WTC11 (cell line): ENCODE measurements at regions not wholly inside any gene's neighbourhood (a gene's known extent, or its start where the extent isn't known, plus 50 kb on each side); places are given as distances from the start of the nearest gene placed in this dataset.

ENCODE experiments used
- AFF4 ChIP-seq: sonication (generic); formaldehyde crosslinking; IDR thresholded peaks from 2 replicates; pipeline ENCODE4 v1.8.1; 2023; ENCODE audit warnings: mild to moderate bottlenecking, missing genetic modification reagents, borderline replicate concordance
- ATF1 ChIP-seq: sonication (generic); formaldehyde crosslinking; IDR thresholded peaks from 2 replicates; pipeline ENCODE4 v1.8.1; 2023; ENCODE audit warnings: mild to moderate bottlenecking, moderate library complexity, missing genetic modification reagents
- CREB1 ChIP-seq: sonication (generic); formaldehyde crosslinking; IDR thresholded peaks from 2 replicates; pipeline ENCODE4 v1.8.0; 2023; ENCODE audit warnings: mild to moderate bottlenecking, missing genetic modification reagents
- CREM ChIP-seq: sonication (generic); formaldehyde crosslinking; IDR thresholded peaks from 2 replicates; pipeline ENCODE4 v1.8.1; 2022; ENCODE audit warnings: mild to moderate bottlenecking, missing genetic modification reagents, moderate library complexity
- CTCF ChIP-seq: fragments of 200-600 bp; IDR thresholded peaks from 2 replicates; pipeline ENCODE4 v1.8.0; 2022; ENCODE audit warnings: antibody characterized with exemption
- ELF4 ChIP-seq: sonication (generic); formaldehyde crosslinking; IDR thresholded peaks from 2 replicates; pipeline ENCODE4 v1.8.1; 2022; ENCODE audit warnings: low read depth, mild to moderate bottlenecking, moderate library complexity, missing genetic modification reagents
- HMGXB4 ChIP-seq: sonication (generic); formaldehyde crosslinking; IDR thresholded peaks from 2 replicates; pipeline ENCODE4 v1.8.1; 2023; ENCODE audit warnings: mild to moderate bottlenecking, moderate library complexity, missing genetic modification reagents
- JUN ChIP-seq: sonication (generic); formaldehyde crosslinking; IDR thresholded peaks from 2 replicates; pipeline ENCODE4 v1.8.0; 2023; ENCODE audit warnings: mild to moderate bottlenecking, missing genetic modification reagents
- NR2C2 ChIP-seq: sonication (generic); formaldehyde crosslinking; IDR thresholded peaks from 2 replicates; pipeline ENCODE4 v1.8.0; 2022; ENCODE audit warnings: mild to moderate bottlenecking, missing genetic modification reagents
- RORB ChIP-seq: fragments of 250-450 bp; sonication (Bioruptor Pico); IDR thresholded peaks from 2 replicates; pipeline ENCODE4 v1.9.0; 2021; ENCODE audit warnings: mild to moderate bottlenecking
- TP53 ChIP-seq: sonication (generic); formaldehyde crosslinking; IDR thresholded peaks from 2 replicates; pipeline ENCODE4 v1.8.1; 2023; ENCODE audit warnings: mild to moderate bottlenecking, missing genetic modification reagents
- USF2 ChIP-seq: sonication (generic); formaldehyde crosslinking; IDR thresholded peaks from 2 replicates; pipeline ENCODE4 v1.8.1; 2023; ENCODE audit warnings: mild to moderate bottlenecking, missing genetic modification reagents, moderate library complexity
- ZNF281 ChIP-seq: sonication (generic); formaldehyde crosslinking; IDR thresholded peaks from 2 replicates; pipeline ENCODE4 v1.8.0; 2023; ENCODE audit warnings: mild to moderate bottlenecking, missing genetic modification reagents
- ZNF317 ChIP-seq: sonication (generic); formaldehyde crosslinking; IDR thresholded peaks from 2 replicates; pipeline ENCODE4 v1.8.1; 2023; ENCODE audit warnings: low read depth, mild to moderate bottlenecking, moderate library complexity, missing genetic modification reagents, borderline replicate concordance

GRCh38 chr9:126173401-126173800 is 153.2 kb upstream of the MVB12B start:
- TF ChIP-seq ZNF317 (no peak), NR2C2 (CRISPR knock-in tag) (no peak), RORB (no peak), TP53 (CRISPR knock-in tag) (no peak), CREM (CRISPR knock-in tag) (no peak), AFF4 (CRISPR knock-in tag) (no peak), JUN (CRISPR knock-in tag) (no peak), CTCF (no peak), HMGXB4 (no peak), ZNF281 (CRISPR knock-in tag) (no peak), CREB1 (no peak), USF2 (CRISPR knock-in tag) (no peak), ATF1 (CRISPR knock-in tag) (no peak), ELF4 (no peak)
